ENCODE measurements at regions not wholly inside any gene's neighbourhood (a gene's known extent, or its start where the extent isn't known, plus 50 kb on each side); places are given as distances from the start of the nearest gene placed in this dataset.

DNA sequence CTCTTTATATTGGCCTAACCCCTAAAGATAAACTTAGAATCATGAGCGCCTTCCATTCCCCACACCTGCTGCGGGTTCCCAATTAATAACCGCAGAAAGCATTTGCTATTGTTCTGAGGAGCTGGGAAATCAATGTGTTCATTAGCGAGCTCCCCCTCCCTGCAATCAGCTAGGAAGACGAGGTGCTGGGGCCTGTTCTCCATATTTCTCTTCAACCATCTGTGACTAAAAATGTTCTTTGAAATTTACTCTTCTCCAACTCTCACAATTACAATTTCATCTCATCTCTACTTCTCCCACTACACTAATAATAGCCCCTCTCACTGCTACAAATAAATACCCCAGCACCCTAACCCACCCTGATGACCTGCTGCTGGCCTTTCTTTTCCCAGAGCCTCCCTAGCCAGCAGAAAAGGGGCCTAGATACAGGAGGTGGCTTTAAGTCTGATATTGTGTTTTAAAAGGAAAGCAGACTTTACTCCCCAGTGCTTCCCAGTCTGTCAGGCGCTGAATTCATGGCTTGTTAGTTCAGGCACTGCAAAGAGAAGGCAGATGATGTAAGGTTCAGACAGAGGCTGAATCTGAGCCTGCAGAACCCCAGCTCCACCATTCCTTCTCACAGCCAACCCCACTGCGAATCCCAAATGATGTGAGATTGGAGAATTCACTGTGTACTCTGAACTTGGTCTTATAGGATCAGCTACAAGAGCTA lies 477.5 kb upstream of the DAB1 start:
- DNase-seq, result no peak

DNA sequence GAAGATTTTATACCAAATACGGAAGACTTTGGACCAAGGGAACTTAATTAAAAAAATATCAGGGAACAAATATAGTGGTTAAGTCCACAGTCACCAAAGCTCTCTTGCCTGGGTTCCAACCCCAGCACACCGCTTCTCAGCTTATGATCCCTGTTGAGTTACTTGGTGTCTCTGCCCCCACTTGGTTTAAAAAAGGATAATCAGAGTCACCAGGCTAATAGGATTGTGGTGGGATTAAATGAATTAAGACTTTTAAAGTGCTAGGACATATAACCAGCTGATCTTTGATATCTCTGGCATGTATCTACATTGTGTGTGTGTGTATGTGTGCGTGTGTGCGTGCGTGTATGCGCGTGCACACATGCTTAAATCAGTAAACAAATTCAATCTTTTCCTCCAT lies 474.7 kb upstream of the DAB1 start:
- no peak for DNase-seq

DNA sequence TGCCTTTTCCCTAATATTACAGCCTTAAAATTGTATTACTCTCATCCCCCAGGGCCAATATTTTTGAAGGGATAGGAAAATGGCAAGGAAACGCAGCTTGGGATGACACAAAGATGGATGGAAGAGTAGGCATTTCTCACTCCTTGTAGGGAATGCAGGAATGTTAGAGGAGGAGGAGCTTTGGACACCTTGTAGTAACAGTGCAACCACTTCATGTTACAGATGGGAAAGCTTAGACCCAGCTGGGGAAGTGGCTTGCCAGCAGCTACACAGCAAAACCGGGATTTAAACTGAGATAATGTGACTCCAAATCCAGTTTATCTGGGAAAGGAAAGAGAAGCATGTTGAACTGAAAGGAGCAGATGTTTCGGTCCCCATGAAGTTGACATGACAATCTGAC lies 473.7 kb upstream of the DAB1 start:
- no peak for DNase-seq

DNA sequence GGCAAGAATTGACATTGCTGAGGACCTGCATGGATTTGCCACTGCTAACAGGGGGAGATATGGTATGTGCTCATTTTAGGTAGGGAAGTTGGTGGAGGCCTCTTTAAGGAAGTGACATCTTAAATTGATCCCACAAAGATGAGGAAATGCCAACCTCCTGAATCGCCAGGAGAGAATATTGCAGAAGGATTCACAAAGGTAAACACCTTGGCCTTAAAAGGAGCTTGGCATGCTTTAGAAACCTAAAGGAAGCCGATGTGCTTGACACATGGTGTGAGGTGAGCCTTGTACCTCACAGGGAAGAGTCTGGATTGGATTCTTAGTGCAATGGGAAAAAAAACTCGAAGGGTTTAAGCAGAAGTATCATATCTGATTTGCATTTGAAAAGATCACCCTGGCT lies 470.5 kb upstream of the DAB1 start:
- no peak for DNase-seq

DNA sequence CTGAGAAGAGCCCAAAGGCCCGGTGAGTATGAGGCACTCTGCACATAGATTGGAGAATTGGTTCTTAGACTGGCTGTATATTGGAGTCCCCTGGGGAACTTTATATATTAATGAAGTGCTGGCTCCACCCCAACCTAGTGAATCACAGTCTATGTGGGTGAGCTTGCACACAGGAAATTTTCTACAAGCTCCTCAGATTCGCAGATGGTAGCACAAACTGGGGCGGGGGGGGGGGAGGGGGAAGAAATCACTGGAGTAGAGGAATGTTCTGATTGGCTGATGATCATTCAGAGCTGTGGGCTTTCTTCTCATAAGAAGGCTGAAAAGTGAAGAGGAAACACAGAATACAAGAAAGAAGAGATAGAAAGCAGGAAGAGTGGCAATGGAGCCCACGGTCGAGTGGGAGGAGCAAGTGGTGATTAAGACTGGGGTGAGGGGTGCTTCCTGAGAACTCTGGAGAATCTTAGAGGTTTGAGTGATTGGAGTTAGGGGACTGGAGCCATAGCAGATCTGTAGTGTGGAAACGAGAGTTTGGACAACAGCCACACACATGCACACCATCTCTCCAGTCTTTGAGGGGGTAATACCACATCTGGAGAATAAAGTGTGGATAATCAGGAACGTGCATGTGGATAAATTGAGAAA lies 465.9 kb upstream of the DAB1 start:
- no peak for DNase-seq

DNA sequence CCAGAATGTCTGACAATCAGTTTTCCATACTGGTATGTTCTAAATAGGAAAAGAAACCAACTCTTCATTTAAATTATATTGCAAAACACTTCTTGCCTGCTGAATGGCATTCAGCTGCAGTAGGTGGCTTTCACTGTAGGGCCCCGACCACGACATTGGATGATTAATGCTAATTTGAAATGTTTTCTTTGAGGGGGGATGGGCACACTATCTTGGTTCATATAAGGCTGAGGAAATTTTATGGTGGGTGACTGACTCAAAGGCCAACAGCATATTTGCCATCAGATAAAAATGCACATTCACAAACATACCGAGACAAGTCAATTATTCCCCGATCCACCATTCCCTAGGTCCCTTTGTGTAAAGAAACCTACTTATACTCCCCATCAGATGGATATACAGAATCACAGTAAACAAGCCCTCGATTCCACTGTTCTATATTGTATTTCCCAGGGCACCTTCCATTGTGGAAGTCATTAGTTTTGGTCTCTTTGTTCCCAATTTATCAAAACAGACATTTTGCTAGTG lies 464.2 kb upstream of the DAB1 start:
- no peak for DNase-seq

DNA sequence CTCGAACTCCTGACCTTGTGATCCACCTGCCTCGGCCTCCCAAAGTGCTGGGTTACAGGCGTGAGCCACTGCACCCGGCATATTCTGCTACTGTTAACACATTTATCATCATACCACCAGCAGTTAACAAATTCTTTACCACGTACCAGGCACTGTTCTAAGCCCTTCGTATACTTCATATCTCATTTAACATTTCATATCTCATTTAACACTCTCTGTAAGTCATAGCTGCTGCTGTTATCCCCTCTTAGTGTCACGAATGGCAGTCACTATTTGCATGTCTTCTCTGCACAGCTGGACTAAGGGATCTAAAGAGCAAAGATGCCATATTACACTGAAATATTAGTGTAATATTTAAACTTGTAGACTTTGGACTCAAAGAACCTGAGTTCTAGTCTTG lies 462.5 kb upstream of the DAB1 start:
- no peak for DNase-seq

DNA sequence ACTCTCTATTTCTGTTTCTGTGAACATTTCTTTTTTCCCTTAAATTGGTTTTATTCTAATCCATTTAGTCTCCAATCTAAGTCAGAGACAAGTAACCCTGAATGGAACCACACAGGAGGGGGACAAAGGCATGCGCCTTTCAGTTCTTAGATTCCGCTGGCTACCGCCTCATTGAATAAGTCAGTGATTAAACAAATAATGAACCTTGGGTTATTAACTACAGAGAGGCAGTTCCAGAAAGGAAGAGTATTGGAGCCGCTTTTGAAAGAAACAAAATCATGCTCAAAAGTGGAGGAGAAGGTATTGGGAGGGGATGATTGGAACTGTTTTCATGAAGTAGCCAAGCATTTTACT lies 459.8 kb upstream of the DAB1 start:
- no peak for DNase-seq

DNA sequence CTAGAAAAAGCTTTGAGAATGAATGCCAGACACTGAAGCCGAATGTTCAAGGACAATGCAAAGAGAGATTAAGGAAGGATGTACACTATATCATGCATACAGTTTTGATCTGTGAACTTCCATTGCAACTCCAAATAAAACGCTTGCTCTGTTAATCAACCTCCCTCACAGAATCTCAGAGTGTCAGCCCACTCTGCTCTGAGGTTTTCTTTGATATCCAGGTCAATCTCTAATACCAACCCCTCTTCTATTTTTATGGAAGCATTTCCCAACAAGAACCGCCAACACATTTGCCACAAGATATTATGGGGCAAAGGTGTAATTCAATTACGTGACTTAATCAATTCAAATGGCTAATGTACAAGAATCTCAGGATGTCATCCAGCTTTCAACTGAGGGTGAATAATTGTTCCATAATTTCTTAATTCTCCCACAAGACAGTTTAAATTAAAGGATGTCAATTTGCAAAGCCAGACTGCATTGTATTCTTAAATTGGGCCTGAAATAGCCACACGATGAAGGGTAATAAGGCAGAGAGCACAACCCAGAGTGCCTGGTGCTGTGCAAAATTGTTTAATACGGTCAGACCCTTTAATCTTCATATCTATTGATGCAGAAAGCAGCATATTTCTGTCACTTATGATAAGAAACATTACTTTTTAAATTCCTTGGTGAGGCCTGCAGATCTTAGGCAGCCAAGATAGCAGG lies 459.2 kb upstream of the DAB1 start:
- no peak for DNase-seq

DNA sequence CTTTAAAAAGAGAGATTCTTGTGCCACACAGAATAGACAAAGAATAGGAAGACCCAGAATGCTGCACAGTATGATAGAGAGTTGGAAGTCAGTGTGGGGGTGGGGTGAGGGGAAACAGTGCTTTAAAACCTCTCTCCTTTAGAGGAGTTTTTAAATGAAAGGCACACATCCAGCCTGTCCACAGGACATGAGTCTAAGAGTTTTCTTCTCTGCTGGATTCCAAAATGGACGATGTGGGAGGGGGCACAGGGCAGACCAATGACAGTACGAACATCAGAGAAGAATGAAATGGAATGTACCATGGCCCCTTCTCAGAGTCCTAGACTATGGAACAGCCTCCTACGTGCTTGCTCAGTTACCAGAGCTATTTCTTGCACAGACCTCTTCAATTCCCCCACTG lies 458.2 kb upstream of the DAB1 start:
- no peak for DNase-seq

DNA sequence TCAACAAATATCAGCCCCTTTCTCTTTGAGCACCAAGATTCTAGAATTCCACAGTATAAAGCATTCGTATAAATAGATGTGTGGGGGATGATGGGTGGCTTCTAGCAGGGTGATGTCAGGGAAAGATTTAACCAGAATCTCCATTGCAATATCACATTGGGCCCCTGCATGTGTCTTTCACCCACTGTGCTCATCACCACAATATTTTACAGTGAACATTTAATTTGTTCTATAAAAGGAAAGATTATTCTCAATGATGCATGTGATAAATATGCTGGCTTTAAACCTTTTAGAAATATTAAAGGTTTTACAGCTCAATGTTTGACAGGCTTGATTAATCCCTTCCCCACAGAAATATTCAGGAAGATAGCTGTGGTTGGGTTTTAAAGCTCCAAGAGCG lies 457.8 kb upstream of the DAB1 start:
- DNase-seq, result no peak

DNA sequence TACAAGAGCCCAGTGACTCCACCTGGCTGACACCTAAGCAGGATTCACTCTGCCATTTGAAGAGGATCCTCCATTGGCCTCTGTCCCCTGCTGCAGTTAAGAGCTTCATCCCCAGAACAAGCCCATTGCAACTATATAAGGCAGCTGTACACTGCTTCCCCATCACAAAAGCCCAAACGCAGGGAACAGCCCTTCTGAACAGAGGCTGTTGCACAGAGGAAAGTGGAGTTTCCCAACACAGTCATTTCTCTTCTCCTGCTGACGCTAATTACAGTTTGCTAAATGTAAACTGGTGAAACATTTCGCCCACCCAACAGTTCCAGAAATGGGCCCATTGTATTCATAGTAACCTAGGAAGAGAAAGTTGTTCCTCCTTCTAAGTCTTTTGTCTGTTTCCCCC lies 455.8 kb upstream of the DAB1 start:
- no peak for DNase-seq

DNA sequence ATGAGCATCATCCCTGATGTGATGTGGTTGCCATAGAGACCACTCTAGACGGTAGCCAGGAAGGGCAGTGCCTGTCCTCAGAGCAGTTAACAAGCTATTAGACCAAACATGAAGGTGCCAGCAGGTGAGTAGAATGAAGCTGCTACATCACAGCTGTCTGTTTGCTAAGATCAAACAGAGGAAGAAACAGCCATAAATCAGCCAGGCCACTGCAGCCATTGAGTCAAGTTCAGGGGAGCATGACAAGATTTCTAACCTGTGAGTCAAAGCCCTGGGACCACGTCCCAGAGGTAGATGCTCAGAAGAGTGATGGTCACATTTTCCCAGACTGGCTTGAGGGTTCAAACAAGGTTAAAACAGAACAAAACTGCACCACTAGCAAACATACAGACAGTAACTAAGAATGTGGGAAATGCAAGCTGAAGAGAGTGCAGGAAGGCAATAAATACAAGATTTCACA lies 450.6 kb upstream of the DAB1 start:
- DNase-seq, result no peak

DNA sequence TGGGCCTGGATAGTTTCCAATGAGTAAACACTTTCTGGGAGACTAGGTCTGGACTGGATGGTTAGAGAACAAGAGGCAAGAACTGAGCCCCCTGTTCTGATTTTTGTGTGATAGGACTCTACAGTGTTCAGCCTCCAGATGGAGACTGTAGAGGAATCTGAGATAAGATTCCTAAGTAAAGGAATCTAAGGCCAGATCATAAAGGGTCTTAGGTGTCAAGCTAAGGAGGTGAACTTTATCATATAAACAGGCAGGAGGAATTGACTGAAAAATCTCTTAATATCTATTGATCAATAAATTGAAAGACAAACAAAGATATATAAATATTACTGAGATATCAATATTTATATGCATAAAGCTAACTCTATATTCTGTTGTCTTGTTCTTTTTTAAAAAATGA lies 449.1 kb upstream of the DAB1 start:
- no peak for DNase-seq

DNA sequence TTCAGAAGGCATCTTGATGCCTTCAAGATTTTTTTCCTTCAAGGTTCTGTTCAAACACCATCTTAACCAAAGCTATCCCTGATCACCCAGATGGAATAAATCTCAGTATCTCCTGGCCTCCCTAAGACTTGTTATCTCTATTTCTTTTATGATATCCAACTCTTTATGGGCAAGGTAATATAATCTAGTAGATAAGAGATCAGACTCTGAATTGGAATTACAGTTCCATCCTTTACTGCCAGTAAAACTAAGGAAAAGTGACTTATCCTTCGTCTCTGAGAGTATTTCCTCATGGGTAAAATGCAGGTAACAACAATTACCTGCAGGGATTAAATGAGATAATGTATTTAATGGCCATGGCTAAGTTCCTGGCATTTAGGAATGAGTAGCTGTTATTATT lies 445.0 kb upstream of the DAB1 start:
- no peak for DNase-seq

DNA sequence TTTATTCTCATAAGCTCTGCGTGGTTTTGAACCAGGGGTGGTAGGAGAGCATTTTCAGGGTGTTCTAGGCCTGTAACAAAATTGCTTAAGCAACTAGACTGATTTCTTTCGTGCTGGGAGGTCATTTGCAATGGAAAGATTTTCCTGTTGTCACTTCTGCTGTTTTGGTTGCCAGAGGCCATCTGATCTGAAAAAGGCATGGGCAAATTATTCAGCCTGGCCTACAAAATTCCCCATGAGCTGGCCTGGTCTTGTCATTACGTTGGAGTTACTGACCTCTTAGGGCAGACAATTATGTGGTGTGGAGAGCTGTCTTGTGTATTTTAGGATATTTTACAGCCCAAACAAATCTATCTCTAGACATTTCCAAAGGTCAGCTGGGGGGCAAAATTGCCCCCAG lies 444.4 kb upstream of the DAB1 start:
- no peak for DNase-seq

DNA sequence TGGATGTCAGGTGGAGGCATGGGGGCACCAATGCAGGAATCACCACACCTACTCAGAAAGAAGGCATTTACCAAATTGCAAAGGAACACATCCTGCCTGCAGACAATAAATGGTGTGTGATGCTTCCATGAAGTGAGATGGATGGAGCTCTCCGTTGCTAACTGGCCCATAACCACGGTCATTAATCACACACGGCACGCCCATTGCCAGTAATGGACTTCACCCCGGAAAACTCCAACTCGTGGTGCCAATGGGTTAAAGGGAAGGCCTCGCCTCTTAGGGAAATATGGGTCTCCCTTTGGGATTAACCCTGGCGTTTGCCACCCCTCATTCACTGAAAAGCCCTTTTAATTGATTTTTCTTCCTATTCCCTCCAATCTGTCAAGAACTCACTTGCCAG lies 443.1 kb upstream of the DAB1 start:
- DNase-seq, result no peak

DNA sequence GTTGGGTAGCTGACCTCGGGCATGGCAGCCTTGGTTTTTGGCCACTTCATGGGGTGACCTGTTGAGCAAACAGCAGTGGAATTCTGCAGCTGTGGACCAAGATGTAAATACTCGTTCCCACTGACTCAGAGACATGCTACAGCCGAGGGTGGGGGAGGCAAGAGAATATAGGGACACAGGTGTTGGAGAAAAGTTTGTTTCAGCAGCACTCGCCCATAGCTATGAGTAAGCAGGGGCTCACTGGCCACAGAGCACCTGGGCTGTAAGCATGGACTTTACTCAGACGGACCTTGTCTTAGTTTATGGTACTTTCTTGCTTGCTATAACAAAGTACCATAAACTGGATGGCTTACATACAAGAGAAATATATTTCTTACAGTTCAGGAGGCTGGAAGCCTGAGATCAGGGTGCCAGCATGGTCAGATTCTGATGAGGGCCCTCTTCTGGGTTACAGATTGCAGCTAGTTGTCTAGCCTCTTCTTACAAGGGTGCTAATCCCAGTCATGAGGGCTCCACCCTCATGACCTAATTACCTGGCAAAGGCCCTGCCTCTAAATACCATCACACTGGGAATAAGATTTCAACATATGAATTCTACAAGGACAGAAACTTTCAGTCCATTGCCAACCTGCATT lies 437.2 kb upstream of the DAB1 start:
- DNase-seq, result no peak

DNA sequence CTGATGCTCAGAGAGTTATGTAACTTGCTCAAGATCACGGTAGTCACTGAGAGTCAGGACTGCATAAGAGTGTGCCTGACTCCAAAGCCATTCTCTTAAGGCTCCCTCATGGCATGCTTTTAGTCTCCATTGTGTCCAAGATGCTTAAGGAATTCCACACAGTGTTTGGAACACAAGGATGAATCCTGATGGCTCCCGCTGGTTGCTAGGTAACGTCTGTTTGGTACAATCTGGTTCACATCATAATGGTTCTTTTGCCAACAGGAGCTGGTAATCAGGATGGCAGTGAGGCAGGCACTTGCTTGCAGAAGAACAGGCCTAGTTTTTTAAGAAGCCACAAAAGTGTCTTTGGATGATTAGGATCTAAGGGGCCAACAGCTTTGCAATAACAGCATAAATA lies 436.5 kb upstream of the DAB1 start:
- no peak for DNase-seq

DNA sequence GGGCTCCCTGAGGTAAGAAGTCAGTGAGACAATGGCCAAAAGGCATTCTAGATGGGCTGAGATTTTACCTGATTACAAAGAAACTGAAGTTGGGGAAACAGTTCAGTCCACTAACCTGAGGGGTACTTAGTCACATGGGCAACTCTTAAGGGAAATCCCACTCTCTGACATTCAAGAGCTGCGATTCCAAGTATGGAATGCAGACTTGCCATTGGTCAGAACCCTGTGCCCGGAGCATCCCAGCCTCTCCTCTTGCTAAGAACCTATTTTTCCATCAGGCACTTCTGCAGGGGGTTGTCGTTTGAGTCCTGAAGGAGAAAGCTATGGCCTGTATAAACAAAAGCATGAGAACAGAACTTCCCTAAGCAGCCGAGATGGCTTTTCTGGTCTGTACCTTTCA lies 434.9 kb upstream of the DAB1 start:
- DNase-seq, result no peak

DNA sequence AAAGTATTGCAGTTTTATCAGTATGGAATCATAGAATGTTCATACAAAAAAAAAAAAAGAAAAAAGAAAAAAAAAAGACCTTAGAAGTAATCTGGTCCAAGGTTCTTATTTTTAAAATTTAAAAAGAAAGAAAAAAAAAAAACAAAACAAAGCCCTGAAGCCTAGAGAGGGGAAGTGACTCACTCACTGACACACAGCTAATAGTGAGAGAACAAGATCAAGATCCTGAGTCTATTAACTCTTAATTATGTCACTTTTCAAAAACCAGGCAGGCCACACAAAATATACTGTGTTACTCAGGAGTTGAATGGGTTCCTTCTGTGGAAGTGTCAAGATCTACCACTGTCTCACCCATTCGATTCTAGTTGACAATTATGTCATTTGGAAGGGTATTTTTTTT lies 433.9 kb upstream of the DAB1 start:
- no peak for DNase-seq

DNA sequence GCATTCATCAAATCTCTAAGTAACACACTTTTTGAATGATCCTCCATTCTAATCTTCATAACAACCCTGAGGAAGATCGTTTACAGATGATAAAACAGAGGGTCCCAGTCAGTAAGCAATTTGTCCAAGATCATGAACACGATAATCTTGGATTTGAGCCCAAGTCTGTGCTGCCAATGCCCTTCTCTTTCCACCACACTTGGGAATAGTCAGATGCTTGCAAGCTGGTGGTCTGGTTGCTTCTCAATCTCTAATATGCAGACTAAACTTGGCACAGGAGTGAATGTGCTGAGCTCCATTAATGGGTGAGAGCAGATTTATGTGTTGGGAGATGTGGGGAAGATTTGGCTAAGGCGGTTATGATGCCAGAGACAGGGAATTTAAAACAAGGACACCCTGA lies 430.6 kb upstream of the DAB1 start:
- DNase-seq, result no peak

DNA sequence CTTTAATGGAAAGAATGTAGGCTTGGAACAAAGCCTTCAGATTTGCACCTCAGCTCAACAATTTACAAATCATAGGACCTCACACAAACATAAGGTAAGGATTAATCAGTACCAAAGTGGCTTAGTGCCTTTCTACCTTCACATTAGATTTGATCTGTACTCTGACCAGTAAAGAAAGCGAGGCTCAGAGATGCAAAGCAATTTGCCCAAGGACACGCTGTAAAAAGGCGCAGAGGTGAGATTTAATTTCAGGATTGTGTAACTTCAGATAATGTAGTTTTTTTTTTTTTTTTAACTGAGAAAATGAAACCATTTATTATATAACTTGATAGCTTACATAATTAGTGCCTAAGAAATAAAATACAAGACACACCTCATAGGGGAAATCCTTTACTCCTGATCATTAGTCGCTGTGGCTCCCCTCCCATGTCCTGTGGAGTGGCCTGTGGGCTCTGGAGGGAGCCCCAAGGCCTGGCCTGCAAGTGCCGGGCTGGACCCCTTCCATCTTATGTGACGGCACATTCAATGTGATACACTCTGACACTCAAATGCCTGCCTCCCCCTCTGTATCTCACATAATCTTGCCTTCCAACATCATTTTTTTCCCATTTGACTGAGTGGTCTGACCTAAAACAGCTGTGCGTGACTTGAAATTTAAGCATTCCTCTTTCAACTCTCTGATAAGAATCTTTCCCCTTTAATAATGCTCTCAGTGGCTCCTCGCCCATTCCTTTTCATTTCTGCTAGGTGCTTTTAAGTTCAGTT lies 426.5 kb upstream of the DAB1 start:
- DNase-seq, result no peak

All from NCI-H2081 treated with DMSO at 0.1 percent for 48 hours (cell line).